GM13976 (cell line): ENCODE measurements at regions not wholly inside any gene's neighbourhood (a gene's known extent, or its start where the extent isn't known, plus 50 kb on each side); places are given as distances from the start of the nearest gene placed in this dataset.

Experiments
- DNase-seq: peaks from one replicate; pipeline ENCODE4 v3.0.0; 2012; ENCODE audit warnings: low spot score
- CTCF ChIP-seq: IDR thresholded peaks from 2 replicates; pipeline ENCODE4 v1.5.1; 2012; ENCODE audit warnings: borderline replicate concordance, mild to moderate bottlenecking; ENCODE audit not compliant: insufficient read depth; ENCODE audit errors: extremely low read depth, missing control alignments, control extremely low read depth
- in situ Hi-C: fragments of 300-500 bp; cut with MboI; formaldehyde crosslinking; loops from one replicate; pipeline ENCODE4 v1.12.0; 2022; ENCODE audit warnings: low sequenced_read_pairs, mixed read lengths, inconsistent platforms; ENCODE audit not compliant: unreplicated experiment

DNA sequence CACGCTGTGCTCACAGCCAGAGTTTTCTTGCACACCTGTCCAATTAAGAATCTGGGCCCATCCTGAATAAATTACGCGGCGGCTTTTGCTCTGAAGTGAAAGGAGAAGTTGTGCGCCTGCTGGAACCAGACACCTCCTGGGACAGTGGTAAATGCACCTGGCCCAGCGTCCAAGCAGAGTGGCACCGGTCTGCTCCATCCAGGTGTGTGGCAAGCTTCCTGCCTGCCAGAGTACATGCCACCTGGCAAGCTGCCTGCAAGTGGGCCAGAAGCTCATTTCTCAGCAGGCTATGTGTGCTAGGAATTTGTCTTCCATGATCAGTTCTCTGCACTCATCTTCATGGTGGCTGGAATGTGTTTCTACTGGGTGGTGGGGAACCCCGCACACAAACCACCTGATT, 660.6 kb downstream of the ETS1 start:
- no peak for DNase-seq
- no peak for TF ChIP-seq CTCF
- in situ Hi-C loops: no loop called here

DNA sequence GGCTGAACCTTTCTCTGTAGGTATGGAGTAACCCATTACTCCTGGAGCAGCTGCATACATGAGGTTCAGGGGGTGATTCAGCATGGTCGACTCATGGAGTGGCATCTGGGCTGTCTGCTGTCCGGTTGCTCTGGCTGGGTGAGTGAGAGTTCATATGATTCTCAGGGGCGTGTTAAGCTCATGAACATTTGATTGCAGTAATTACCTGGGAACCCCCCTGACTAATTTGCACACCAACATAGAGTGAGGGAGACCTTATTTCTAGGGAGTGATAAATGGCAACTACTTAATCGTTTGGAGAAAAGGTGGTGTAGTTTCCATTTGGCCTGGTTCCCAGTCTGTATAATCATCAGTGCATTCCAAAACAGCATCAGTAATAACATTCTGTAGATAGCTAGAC, 661.9 kb downstream of the ETS1 start:
- TF ChIP-seq CTCF: no peak
- in situ Hi-C loops: no loop called here
- no peak for DNase-seq

- in situ Hi-C loops: no loop called here
- TF ChIP-seq CTCF: no peak
- DNase-seq: no peak
These were observed 668.0 kb downstream of the ETS1 start for GRCh38 chr11:127919206-127920000.

DNA sequence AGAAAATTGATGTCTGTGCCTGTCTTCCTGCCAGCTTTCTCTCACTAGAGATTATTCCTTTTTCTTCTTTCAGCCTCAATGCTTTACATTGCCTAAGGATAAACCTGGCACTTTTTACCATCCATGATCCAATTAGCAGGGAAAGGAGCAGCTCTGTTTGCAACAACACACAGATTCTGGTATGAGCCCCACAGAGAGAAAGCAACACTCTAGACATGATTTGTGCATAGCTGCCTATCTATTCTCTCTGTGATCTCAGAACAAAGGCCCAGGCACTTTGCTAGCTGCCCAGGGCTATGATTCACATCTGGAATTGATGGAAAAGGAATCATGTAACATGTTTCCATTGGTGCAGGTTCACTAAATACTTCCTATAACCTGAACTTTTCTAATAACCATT, 685.0 kb downstream of the ETS1 start:
- no peak for DNase-seq
- in situ Hi-C loops: no loop called here
- no peak for TF ChIP-seq CTCF

GRCh38 chr11:127898422-127899365, 688.7 kb downstream of the ETS1 start:
- DNase-seq: no peak
- in situ Hi-C loops: no loop called here
- TF ChIP-seq CTCF: no peak

- in situ Hi-C loops: no loop called here
- no peak for DNase-seq
- no peak for TF ChIP-seq CTCF
These were observed 691.6 kb downstream of the ETS1 start for GRCh38 chr11:127895776-127896175.
